ENCODE measurements at regions not wholly inside any gene's neighbourhood (a gene's known extent, or its start where the extent isn't known, plus 50 kb on each side); places are given as distances from the start of the nearest gene placed in this dataset.

GRCh38 chr9:12424243-12424642, 268.9 kb upstream of the TYRP1 start:
- TF ChIP-seq, protein P1, sequence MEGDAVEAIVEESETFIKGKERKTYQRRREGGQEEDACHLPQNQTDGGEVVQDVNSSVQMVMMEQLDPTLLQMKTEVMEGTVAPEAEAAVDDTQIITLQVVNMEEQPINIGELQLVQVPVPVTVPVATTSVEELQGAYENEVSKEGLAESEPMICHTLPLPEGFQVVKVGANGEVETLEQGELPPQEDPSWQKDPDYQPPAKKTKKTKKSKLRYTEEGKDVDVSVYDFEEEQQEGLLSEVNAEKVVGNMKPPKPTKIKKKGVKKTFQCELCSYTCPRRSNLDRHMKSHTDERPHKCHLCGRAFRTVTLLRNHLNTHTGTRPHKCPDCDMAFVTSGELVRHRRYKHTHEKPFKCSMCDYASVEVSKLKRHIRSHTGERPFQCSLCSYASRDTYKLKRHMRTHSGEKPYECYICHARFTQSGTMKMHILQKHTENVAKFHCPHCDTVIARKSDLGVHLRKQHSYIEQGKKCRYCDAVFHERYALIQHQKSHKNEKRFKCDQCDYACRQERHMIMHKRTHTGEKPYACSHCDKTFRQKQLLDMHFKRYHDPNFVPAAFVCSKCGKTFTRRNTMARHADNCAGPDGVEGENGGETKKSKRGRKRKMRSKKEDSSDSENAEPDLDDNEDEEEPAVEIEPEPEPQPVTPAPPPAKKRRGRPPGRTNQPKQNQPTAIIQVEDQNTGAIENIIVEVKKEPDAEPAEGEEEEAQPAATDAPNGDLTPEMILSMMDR (conservative IDR thresholded peaks at IDR 0.05; ENCODE audit: low read depth, low read length) = no peak
- no peak for TF ChIP-seq EZH2 (IDR thresholded peaks at IDR 0.05; ENCODE audit: borderline replicate concordance, low read depth, low read length, poor library complexity, severe bottlenecking)
